PC-9 (cell line): ENCODE measurements at regions not wholly inside any gene's neighbourhood (a gene's known extent, or its start where the extent isn't known, plus 50 kb on each side); places are given as distances from the start of the nearest gene placed in this dataset.

Experiments
- EZH2 ChIP-seq: fragments of 200-600 bp; sonication (generic); IDR thresholded peaks from 2 replicates; pipeline ENCODE4 v1.8.0; 2017; ENCODE audit warnings: antibody characterized with exemption, low read depth
- TF ChIP-seq, protein P1 (sequence below): fragments of 200-600 bp; sonication (generic); conservative IDR thresholded peaks from 2 replicates; pipeline ENCODE4 v1.6.1; 2017; ENCODE audit warnings: mixed run types, antibody characterized with exemption, mild to moderate bottlenecking, moderate library complexity

DNA sequence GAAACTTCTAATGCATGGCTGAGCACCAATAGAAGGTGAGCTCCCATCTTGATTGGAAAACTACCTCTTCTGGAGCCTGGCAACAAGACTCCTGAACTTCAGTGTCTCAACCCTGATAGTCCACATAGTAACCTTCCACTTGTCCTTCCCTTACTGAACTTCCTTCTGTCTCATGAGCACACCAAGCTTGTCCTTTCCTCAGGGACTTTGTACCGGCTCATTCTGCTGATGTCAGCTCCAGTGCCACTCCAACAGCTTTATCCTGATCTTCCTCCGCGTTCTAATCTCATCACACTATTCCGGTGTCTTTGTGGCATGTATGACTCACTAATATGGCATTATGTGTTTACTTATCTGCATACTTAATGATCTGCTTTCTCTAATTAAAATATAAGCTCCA, 862.0 kb upstream of the ID2 start:
- TF ChIP-seq, protein P1, sequence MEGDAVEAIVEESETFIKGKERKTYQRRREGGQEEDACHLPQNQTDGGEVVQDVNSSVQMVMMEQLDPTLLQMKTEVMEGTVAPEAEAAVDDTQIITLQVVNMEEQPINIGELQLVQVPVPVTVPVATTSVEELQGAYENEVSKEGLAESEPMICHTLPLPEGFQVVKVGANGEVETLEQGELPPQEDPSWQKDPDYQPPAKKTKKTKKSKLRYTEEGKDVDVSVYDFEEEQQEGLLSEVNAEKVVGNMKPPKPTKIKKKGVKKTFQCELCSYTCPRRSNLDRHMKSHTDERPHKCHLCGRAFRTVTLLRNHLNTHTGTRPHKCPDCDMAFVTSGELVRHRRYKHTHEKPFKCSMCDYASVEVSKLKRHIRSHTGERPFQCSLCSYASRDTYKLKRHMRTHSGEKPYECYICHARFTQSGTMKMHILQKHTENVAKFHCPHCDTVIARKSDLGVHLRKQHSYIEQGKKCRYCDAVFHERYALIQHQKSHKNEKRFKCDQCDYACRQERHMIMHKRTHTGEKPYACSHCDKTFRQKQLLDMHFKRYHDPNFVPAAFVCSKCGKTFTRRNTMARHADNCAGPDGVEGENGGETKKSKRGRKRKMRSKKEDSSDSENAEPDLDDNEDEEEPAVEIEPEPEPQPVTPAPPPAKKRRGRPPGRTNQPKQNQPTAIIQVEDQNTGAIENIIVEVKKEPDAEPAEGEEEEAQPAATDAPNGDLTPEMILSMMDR, result no peak
- TF ChIP-seq EZH2, result no peak
